Neural cell (in vitro differentiated cells): ENCODE measurements at regions not wholly inside any gene's neighbourhood (a gene's known extent, or its start where the extent isn't known, plus 50 kb on each side); places are given as distances from the start of the nearest gene placed in this dataset.
"Not testable (repeated sequence)": the region's sequence is repeated elsewhere in the genome, so short reads cannot be mapped to it uniquely, and the experiment has no call there.

Experiments
- H2AFZ ChIP-seq: fragments of 200-600, 300-800 bp; sonication (generic), shearing (Covaris generic); 2 replicates; pipeline ENCODE4 v1.6.0; 2014; ENCODE audit warnings: low read depth, mild to moderate bottlenecking, antibody characterized with exemption, low read length, moderate library complexity
- H3F3A ChIP-seq: fragments of 200-600 bp; shearing (Covaris generic); 2 replicates; pipeline ENCODE4 v1.6.1; 2016; ENCODE audit warnings: mild to moderate bottlenecking, moderate library complexity, mixed read lengths, antibody characterized with exemption, low read length; ENCODE audit not compliant: insufficient read depth, poor library complexity, severe bottlenecking
- H3K27ac ChIP-seq: fragments of 200-600, 300-800 bp; sonication (generic), shearing (Covaris generic); 2 replicates; pipeline ENCODE4 v1.5.1; 2014; ENCODE audit warnings: mild to moderate bottlenecking, low read length, moderate library complexity
- H3K27me3 ChIP-seq: fragments of 300-800, 200-600 bp; sonication (generic), shearing (Covaris generic); 2 replicates; pipeline ENCODE4 v1.6.0; 2014; ENCODE audit warnings: mild to moderate bottlenecking, low read depth, low read length, moderate library complexity; ENCODE audit not compliant: insufficient read depth
- H3K36me3 ChIP-seq: fragments of 300-800, 200-600 bp; sonication (generic), shearing (Covaris generic); 2 replicates; pipeline ENCODE4 v1.5.1; 2014; ENCODE audit warnings: mild to moderate bottlenecking, antibody characterized with exemption, low read length, moderate library complexity; ENCODE audit not compliant: insufficient read depth
- H3K4me2 ChIP-seq: fragments of 300-800, 200-600 bp; sonication (generic), shearing (Covaris generic); 2 replicates; pipeline ENCODE4 v1.6.0; 2014; ENCODE audit warnings: mild to moderate bottlenecking, low read length
- H3K4me3 ChIP-seq: fragments of 300-800, 200-600 bp; sonication (generic), shearing (Covaris generic); 2 replicates; pipeline ENCODE4 v1.5.1; 2014; ENCODE audit warnings: mild to moderate bottlenecking, low read length, moderate library complexity
- H3K79me2 ChIP-seq: fragments of 200-600 bp; shearing (Covaris generic); replicated peaks from 2 replicates; pipeline ENCODE4 v1.6.0; 2014; ENCODE audit warnings: mild to moderate bottlenecking, low read length, moderate library complexity; ENCODE audit not compliant: insufficient read depth
- H3K9ac ChIP-seq: fragments of 300-800, 200-600 bp; sonication (generic), shearing (Covaris generic); 2 replicates; pipeline ENCODE4 v1.6.1; 2016; ENCODE audit warnings: mild to moderate bottlenecking, low read length, mixed read lengths
- H3K9me2 ChIP-seq: fragments of 200-600 bp; shearing (Covaris generic); 2 replicates; pipeline ENCODE4 v1.6.1; 2016; ENCODE audit warnings: mild to moderate bottlenecking, low read length, mixed read lengths; ENCODE audit not compliant: insufficient read depth
- H3K9me3 ChIP-seq: fragments of 200-600, 300-800 bp; sonication (generic), shearing (Covaris generic); 2 replicates; pipeline ENCODE4 v1.6.1; 2016; ENCODE audit warnings: mild to moderate bottlenecking, mixed run types, low read length, moderate library complexity, mixed read lengths
- H4K20me1 ChIP-seq: fragments of 200-600 bp; shearing (Covaris generic); 2 replicates; pipeline ENCODE4 v1.6.1; 2016; ENCODE audit warnings: mild to moderate bottlenecking, mixed run types; ENCODE audit not compliant: insufficient read depth
- EP300 ChIP-seq: fragments of 450-650 bp; conservative IDR thresholded peaks from 2 replicates; pipeline ENCODE4 v1.6.1; 2014; ENCODE audit warnings: antibody characterized with exemption, mild to moderate bottlenecking, moderate library complexity; ENCODE audit not compliant: poor library complexity, severe bottlenecking
- EZH2 ChIP-seq: fragments of 200-600, 300-800 bp; shearing (Covaris generic), sonication (generic); IDR thresholded peaks from 2 replicates; pipeline ENCODE4 v1.6.1; 2014; ENCODE audit warnings: antibody characterized with exemption, low read length, borderline replicate concordance, mild to moderate bottlenecking; ENCODE audit not compliant: insufficient read depth, poor library complexity, severe bottlenecking
- POLR2AphosphoS5 ChIP-seq: IDR thresholded peaks from 2 replicates; pipeline ENCODE4 v1.6.1; 2012
- RAD21 ChIP-seq: fragments of 450-650 bp; conservative IDR thresholded peaks from 2 replicates; pipeline ENCODE4 v1.6.1; 2014; ENCODE audit warnings: antibody characterized with exemption, mild to moderate bottlenecking, moderate library complexity
- SMC3 ChIP-seq: fragments of 450-650 bp; conservative IDR thresholded peaks from 2 replicates; pipeline ENCODE4 v1.6.1; 2014; ENCODE audit warnings: antibody characterized with exemption, mild to moderate bottlenecking, moderate library complexity; ENCODE audit not compliant: poor library complexity
- TAF1 ChIP-seq: IDR thresholded peaks from 2 replicates; pipeline ENCODE4 v1.6.1; 2012; ENCODE audit warnings: low read depth
- TF ChIP-seq, protein P1 (sequence below): fragments of 450-650 bp; IDR thresholded peaks from 2 replicates; pipeline ENCODE4 v1.5.1; 2014; ENCODE audit warnings: antibody characterized with exemption, mild to moderate bottlenecking, moderate library complexity; ENCODE audit not compliant: poor library complexity, severe bottlenecking

DNA sequence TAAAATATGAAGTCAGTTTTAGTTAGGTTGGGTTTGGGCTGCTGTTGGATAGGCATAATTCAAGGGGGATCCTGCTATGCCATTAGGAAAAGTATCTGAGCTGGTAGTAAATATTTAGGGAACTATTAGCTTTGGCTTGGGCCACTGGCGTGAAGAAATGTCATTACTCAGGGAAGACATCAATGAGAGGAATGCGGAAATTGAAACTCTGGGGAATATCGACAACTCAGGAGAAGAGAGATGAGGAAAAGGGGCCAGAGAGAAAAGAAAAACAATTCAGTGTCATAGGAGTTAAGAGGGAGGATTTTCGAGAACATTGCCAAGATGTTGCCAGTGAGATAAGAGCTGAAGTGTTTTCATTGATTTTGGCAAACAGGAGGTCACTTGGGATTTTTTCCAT, 149.7 kb upstream of the PARD3B start:
- TF ChIP-seq, protein P1, sequence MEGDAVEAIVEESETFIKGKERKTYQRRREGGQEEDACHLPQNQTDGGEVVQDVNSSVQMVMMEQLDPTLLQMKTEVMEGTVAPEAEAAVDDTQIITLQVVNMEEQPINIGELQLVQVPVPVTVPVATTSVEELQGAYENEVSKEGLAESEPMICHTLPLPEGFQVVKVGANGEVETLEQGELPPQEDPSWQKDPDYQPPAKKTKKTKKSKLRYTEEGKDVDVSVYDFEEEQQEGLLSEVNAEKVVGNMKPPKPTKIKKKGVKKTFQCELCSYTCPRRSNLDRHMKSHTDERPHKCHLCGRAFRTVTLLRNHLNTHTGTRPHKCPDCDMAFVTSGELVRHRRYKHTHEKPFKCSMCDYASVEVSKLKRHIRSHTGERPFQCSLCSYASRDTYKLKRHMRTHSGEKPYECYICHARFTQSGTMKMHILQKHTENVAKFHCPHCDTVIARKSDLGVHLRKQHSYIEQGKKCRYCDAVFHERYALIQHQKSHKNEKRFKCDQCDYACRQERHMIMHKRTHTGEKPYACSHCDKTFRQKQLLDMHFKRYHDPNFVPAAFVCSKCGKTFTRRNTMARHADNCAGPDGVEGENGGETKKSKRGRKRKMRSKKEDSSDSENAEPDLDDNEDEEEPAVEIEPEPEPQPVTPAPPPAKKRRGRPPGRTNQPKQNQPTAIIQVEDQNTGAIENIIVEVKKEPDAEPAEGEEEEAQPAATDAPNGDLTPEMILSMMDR = no peak
- no peak for TF ChIP-seq SMC3
- no peak for TF ChIP-seq RAD21
- TF ChIP-seq EP300 = no peak
- TF ChIP-seq TAF1 = no peak
- no peak for TF ChIP-seq POLR2AphosphoS5
- Histone ChIP-seq H3K4me2 (no peak overlapping the region), H3K9me3 (no peaks in the 10 kb centered on the region), H2AFZ (no peak overlapping the region), H3K27me3 (no peaks in the 10 kb centered on the region), H3K9me2 (no peaks in the 10 kb centered on the region), H3K27ac (no peak overlapping the region), H4K20me1 (no peaks in the 10 kb centered on the region), H3K79me2 (no peaks in the 10 kb centered on the region), H3K36me3 (no peaks in the 10 kb centered on the region), H3F3A (no peaks in the 10 kb centered on the region), H3K4me3 (no peak overlapping the region), H3K9ac (no peak overlapping the region)

DNA sequence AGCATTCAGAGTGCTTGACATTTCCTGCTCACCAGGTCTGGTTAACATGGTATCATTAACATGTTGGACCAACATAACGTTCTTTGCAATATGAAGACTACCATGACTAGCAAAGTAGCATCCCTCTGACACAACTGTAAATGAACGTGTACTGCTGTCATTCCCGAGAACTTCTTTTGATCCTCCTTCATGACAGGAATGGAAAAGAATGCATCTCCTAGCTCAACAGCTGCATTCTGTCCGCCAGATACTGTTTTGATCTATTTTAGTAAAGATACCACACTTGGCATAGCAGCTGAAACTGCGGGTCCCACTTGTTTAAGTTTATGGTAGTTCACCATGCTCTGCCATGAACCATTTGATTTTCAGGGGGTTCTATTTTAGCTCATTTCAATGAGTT, 144.2 kb upstream of the PARD3B start:
- no peak overlapping the region for H3K4me3 ChIP-seq
- no peak overlapping the region for H3K9ac ChIP-seq
- H3K27me3 ChIP-seq = no peaks in the 10 kb centered on the region
- H4K20me1 ChIP-seq = no peaks in the 10 kb centered on the region
- no peaks in the 10 kb centered on the region for H3F3A ChIP-seq
- no peaks in the 10 kb centered on the region for H3K9me2 ChIP-seq
- H3K79me2 ChIP-seq = no peaks in the 10 kb centered on the region
- no peak overlapping the region for H3K27ac ChIP-seq
- TF ChIP-seq POLR2AphosphoS5 = no peak
- TF ChIP-seq, protein P1 = no peak
- no peaks in the 10 kb centered on the region for H3K36me3 ChIP-seq
- no peak overlapping the region for H3K4me2 ChIP-seq
- H2AFZ ChIP-seq = no peak overlapping the region
- H3K9me3 ChIP-seq = no peaks in the 10 kb centered on the region

DNA sequence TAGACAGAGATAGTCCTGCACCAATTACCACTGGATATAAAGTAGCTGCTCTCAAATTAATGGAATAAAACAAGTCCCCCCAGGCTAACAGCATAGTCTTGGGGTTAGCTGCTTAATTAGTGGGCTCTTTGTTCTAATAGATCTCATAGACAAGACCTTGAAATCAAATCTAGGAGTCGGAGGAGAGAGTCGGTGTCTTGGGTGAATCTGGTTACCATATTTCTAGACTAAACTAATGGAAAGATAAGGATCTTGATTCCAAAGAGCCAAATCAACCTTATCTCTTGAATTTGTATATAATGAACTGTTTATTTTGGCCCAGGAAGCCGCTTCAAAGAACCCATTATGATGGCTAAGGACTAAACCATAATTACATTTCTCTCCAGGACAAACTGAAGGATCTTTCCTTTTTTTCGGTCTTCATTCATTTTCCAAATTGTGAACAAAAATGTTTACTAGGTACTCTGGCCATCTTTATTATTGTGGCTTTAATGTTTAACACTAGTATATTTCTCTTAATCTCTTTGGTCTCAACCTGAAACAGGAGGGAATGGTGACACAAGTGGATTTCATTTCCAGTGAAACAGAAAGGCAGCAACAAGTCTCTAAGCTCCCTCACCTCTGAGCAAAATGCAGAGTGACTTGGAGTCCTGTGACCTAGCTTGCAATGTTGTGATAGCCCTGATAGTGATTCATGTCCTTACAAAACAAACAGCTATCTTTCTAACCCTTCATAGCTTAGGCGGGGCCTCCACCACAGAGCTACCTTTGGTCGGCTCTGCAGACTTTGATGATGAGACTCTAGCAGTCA, 137.9 kb upstream of the PARD3B start:
- Histone ChIP-seq H3K36me3 (no peaks in the 10 kb centered on the region), H4K20me1 (no peaks in the 10 kb centered on the region), H3K27ac (no peak overlapping the region), H3K27me3 (no peaks in the 10 kb centered on the region), H3K9me3 (no peaks in the 10 kb centered on the region), H3K79me2 (no peaks in the 10 kb centered on the region), H3F3A (no peaks in the 10 kb centered on the region), H3K4me3 (no peak overlapping the region), H3K4me2 (no peak overlapping the region), H2AFZ (no peak overlapping the region), H3K9ac (no peak overlapping the region), H3K9me2 (no peaks in the 10 kb centered on the region)
- TF ChIP-seq SMC3 = no peak
- TF ChIP-seq EZH2 = no peak

DNA sequence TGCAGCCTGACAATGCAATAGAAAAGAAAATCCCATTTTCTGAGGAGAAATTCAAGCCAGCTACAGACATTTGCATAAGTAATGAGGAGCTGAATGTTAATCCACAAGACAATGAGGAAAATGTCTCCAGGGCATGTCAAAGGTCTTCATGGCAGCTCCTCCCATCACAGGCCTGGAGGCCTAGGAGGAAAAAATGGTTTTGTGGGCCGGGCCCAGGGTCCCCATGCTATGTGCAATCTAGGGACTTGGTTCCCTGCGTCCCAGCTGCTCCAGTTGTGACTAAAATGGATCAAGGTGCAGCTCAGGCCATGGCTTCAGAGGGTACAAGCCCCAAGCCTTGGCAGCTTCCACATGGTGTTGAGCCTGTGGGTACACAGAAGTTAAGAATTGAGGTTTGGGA, 132.5 kb upstream of the PARD3B start:
- H3F3A ChIP-seq, H3K9me2 ChIP-seq: not testable (repeated sequence)

More for the DNA sequence above, 132.5 kb upstream of the PARD3B start:
- H3K9me3 ChIP-seq, H3K4me2 ChIP-seq, H3K27ac ChIP-seq, H4K20me1 ChIP-seq, H3K36me3 ChIP-seq, H3K79me2 ChIP-seq, H3K4me3 ChIP-seq, H3K9ac ChIP-seq, H2AFZ ChIP-seq, H3K27me3 ChIP-seq: not testable (repeated sequence)
